Endothelial cell (in vitro differentiated cells): ENCODE measurements at regions not wholly inside any gene's neighbourhood (a gene's known extent, or its start where the extent isn't known, plus 50 kb on each side); places are given as distances from the start of the nearest gene placed in this dataset.

Experiments used
- DNase-seq: peaks from one replicate; pipeline ENCODE4 v3.0.0; 2021; ENCODE audit warnings: low spot score
- H3K27ac Mint-ChIP-seq: one replicate; pipeline ENCODE4 v1.8.0; 2021; ENCODE audit warnings: mixed read lengths, inconsistent platforms; ENCODE audit not compliant: unreplicated experiment
- H3K27me3 Mint-ChIP-seq: one replicate; pipeline ENCODE4 v1.8.0; 2021; ENCODE audit warnings: mild to moderate bottlenecking, moderate library complexity, mixed read lengths, inconsistent platforms; ENCODE audit not compliant: unreplicated experiment
- H3K36me3 Mint-ChIP-seq: one replicate; pipeline ENCODE4 v1.8.0; 2021; ENCODE audit warnings: mild to moderate bottlenecking, low read depth, mixed read lengths, inconsistent platforms; ENCODE audit not compliant: unreplicated experiment
- H3K4me1 Mint-ChIP-seq: one replicate; pipeline ENCODE4 v1.8.0; 2021; ENCODE audit warnings: mild to moderate bottlenecking, mixed read lengths, inconsistent platforms; ENCODE audit not compliant: unreplicated experiment
- H3K4me3 Mint-ChIP-seq: one replicate; pipeline ENCODE4 v1.8.0; 2021; ENCODE audit warnings: mild to moderate bottlenecking, mixed read lengths, inconsistent platforms; ENCODE audit not compliant: unreplicated experiment
- H3K9me3 Mint-ChIP-seq: one replicate; pipeline ENCODE4 v1.8.0; 2021; ENCODE audit warnings: mixed read lengths, inconsistent platforms; ENCODE audit not compliant: unreplicated experiment
- TF ChIP-seq, protein P1 (sequence below): fragments of 200-600 bp; sonication (generic); IDR thresholded peaks from one replicate; pipeline ENCODE4 v1.5.0; 2021; ENCODE audit warnings: antibody characterized with exemption; ENCODE audit not compliant: unreplicated experiment

DNA sequence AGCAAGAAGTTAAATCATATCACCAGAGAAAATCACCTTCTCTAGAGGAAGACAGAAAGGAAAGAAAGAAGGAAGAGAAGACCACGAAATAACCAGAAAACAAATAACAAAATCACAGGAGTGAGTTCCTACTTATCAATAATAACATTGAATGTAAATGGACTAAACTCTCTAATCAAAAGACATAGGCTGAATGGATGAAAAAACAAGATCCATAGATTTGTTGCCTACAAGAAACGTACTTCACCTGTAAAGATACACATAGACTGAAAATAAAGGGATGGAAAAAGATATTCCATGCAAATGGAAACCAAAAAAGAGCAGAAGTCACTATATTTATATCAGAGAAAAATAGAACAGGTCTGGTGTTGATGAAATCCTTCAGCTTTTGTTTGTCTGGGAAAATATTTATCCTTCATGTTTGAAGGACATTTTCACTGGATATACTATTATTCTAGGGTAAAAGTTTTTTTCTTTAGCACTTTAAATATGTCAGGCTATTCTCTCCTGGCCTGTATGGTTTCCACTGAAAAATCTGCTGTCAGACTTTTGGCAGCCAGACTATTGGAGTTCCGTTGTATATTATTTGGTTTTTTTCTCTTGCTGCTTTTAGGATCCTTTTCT, 202.5 kb upstream of the DUSP10 start:
- Mint-ChIP-seq H3K36me3 (no peaks in the 10 kb centered on the region), H3K4me1 (no peaks in the 10 kb centered on the region), H3K4me3 (no peak overlapping the region), H3K27me3 (peaks cover 6% of the 10 kb centered on the region), H3K27ac (no peak overlapping the region), H3K9me3 (no peaks in the 10 kb centered on the region)
- TF ChIP-seq, protein P1, sequence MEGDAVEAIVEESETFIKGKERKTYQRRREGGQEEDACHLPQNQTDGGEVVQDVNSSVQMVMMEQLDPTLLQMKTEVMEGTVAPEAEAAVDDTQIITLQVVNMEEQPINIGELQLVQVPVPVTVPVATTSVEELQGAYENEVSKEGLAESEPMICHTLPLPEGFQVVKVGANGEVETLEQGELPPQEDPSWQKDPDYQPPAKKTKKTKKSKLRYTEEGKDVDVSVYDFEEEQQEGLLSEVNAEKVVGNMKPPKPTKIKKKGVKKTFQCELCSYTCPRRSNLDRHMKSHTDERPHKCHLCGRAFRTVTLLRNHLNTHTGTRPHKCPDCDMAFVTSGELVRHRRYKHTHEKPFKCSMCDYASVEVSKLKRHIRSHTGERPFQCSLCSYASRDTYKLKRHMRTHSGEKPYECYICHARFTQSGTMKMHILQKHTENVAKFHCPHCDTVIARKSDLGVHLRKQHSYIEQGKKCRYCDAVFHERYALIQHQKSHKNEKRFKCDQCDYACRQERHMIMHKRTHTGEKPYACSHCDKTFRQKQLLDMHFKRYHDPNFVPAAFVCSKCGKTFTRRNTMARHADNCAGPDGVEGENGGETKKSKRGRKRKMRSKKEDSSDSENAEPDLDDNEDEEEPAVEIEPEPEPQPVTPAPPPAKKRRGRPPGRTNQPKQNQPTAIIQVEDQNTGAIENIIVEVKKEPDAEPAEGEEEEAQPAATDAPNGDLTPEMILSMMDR: no peak
- no peak for DNase-seq

DNA sequence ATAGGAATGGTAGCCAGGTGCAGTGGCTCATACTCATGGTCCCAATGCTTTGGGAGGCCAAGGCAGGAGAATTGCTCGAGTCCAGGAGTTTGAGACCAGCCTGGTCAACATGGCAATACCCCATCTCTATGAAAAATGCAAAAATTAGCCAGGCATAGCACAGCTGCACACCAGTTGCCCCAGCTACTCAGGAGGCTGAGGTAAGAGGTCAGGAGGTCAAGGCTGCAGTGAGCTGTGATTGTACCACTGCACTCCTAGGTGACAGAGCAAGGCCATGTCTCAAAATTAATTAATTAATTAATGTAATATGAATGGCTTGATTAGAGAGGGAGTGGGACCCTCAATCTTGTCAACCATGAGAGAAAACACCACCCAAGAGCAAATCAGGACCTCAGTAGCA, 198.7 kb upstream of the DUSP10 start:
- no peak for DNase-seq
- H3K4me3 Mint-ChIP-seq: no peak overlapping the region
- no peaks in the 10 kb centered on the region for H3K4me1 Mint-ChIP-seq
- TF ChIP-seq, protein P1: no peak
- H3K27ac Mint-ChIP-seq: no peak overlapping the region
- H3K27me3 Mint-ChIP-seq: no peaks in the 10 kb centered on the region
- no peaks in the 10 kb centered on the region for H3K36me3 Mint-ChIP-seq
- H3K9me3 Mint-ChIP-seq: no peaks in the 10 kb centered on the region

DNA sequence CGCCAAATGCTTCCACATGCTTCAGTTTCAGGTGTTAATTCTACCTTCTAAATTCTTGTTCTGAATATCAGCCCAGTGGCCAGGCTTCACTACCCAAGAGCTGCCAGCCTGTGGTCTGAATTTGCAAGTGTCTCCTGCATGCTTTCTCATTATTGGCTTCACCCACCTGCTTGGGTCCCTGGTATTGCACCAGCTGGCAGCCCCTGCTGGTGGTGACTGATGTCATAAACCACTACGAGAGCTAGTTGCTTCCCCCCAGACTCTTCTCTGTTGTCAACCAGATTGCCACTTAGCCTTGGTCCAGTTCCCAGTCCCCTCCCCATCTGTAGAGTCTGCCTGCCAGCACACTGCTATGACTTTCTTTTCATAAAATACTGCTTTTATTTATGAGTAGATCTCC, 197.7 kb upstream of the DUSP10 start:
- no peak overlapping the region for H3K27ac Mint-ChIP-seq
- H3K4me1 Mint-ChIP-seq: no peaks in the 10 kb centered on the region
- no peaks in the 10 kb centered on the region for H3K9me3 Mint-ChIP-seq
- TF ChIP-seq, protein P1: no peak
- no peaks in the 10 kb centered on the region for H3K36me3 Mint-ChIP-seq
- no peaks in the 10 kb centered on the region for H3K27me3 Mint-ChIP-seq
- no peak for DNase-seq
- no peak overlapping the region for H3K4me3 Mint-ChIP-seq

DNA sequence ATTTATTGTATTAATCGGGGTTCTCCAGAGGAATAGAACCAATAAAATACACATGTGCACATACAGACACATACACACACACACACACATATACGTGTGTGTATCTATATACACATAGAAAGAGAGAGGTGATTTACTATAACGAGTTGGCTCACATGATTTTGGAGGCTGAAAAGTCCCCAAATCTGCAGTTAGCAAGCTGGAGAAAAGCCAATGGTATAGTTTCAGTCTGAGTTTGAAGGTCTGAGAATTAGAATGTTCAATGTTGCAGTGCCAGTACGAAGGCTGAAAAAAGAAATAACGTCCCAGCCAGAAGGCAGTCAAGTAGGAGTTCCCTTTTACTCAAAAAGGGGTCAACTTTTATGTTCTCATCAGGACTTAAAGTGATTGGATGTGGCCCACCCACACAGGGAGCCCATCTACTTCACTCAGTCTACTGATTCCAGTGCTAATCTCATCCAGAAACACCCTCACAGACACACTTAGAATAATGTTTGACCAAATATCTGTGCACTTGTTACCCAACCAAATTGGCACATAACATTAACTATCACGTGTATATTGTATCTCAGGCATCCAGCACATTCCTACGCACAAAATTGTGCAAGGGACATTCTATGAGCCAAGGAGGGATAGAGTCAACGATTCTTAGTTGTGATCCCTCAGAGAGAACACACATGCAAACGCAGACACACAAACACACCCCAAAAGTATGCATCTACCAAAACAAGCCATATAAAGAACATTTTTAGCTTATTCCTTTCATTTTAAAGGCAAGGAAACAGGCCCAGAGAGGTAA, 195.5 kb upstream of the DUSP10 start:
- no peak overlapping the region for H3K4me3 Mint-ChIP-seq
- no peaks in the 10 kb centered on the region for H3K27me3 Mint-ChIP-seq
- TF ChIP-seq, protein P1: no peak
- no peaks in the 10 kb centered on the region for H3K36me3 Mint-ChIP-seq
- no peak overlapping the region for H3K27ac Mint-ChIP-seq
- no peak for DNase-seq
- no peaks in the 10 kb centered on the region for H3K9me3 Mint-ChIP-seq
- no peaks in the 10 kb centered on the region for H3K4me1 Mint-ChIP-seq

DNA sequence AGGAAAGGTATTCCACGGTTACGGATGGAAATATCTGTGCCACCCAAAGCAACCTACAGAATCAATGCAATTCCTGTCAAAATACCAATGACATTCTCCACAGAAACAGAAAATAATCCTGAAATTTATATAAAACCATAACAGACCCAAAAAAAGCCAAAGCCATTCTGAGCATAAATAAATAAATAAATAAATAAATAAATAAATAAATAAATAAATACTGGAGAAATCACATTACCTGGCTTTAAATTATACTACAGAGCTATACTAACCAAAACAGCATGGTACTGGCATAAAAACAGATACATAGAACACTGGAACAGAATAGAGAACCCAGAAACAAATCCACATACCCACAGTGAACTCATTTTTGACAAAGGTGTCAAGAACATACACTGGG, 191.9 kb upstream of the DUSP10 start:
- TF ChIP-seq, protein P1: no peak
- no peak for DNase-seq
- H3K36me3 Mint-ChIP-seq: no peaks in the 10 kb centered on the region
- no peaks in the 10 kb centered on the region for H3K9me3 Mint-ChIP-seq
- no peak overlapping the region for H3K4me3 Mint-ChIP-seq
- no peaks in the 10 kb centered on the region for H3K4me1 Mint-ChIP-seq
- no peak overlapping the region for H3K27ac Mint-ChIP-seq
- H3K27me3 Mint-ChIP-seq: no peaks in the 10 kb centered on the region
